ENCODE measurements at regions not wholly inside any gene's neighbourhood (a gene's known extent, or its start where the extent isn't known, plus 50 kb on each side); places are given as distances from the start of the nearest gene placed in this dataset.
"Not testable (repeated sequence)": the region's sequence is repeated elsewhere in the genome, so short reads cannot be mapped to it uniquely, and the experiment has no call there.

GRCh38 chr9:97248252-97248651 lies 59.2 kb upstream of the CCDC180 start:
- DNase-seq = not testable (repeated sequence)

GRCh38 chr9:97243606-97244005 lies 63.9 kb upstream of the CCDC180 start:
- no peak for DNase-seq

GRCh38 chr9:97241430-97241829 lies 66.0 kb upstream of the CCDC180 start:
- not testable (repeated sequence) for DNase-seq

- DNase-seq = peak; percentile 77
Measured at GRCh38 chr9:97237951-97238889, 69.2 kb upstream of the CCDC180 start.

GRCh38 chr9:97237311-97237786 lies 70.1 kb upstream of the CCDC180 start:
- DNase-seq = no peak

- DNase-seq = not testable (repeated sequence)
Measured at GRCh38 chr9:97233009-97233400, 74.5 kb upstream of the CCDC180 start.

- not testable (repeated sequence) for DNase-seq
Measured at GRCh38 chr9:97232060-97233008, 75.1 kb upstream of the CCDC180 start.

- DNase-seq = not testable (repeated sequence)
Measured at GRCh38 chr9:97222393-97222792, 85.1 kb upstream of the CCDC180 start.

- DNase-seq = peak; percentile 53
Measured at GRCh38 chr9:97221478-97222355, 85.7 kb upstream of the CCDC180 start.

GRCh38 chr9:97220894-97221477 lies 86.5 kb upstream of the CCDC180 start:
- DNase-seq = no peak

- not testable (repeated sequence) for DNase-seq
Measured at GRCh38 chr9:97220396-97220795, 87.1 kb upstream of the CCDC180 start.

- not testable (repeated sequence) for DNase-seq
Measured at GRCh38 chr9:97219443-97220140, 87.9 kb upstream of the CCDC180 start.

- not testable (repeated sequence) for DNase-seq
Measured at GRCh38 chr9:97215127-97215526, 92.3 kb upstream of the CCDC180 start.

- DNase-seq = not testable (repeated sequence)
Measured at GRCh38 chr9:97214556-97214955, 92.9 kb upstream of the CCDC180 start.

GRCh38 chr9:97199683-97200082 lies 107.8 kb upstream of the CCDC180 start:
- not testable (repeated sequence) for DNase-seq

GRCh38 chr9:97193767-97194166 lies 113.7 kb upstream of the CCDC180 start:
- DNase-seq = not testable (repeated sequence)

GRCh38 chr9:97188545-97188944 lies 118.9 kb upstream of the CCDC180 start:
- DNase-seq = no peak

- DNase-seq = not testable (repeated sequence)
Measured at GRCh38 chr9:97187706-97188105, 119.8 kb upstream of the CCDC180 start.

- DNase-seq = no peak
Measured at GRCh38 chr9:97186493-97186892, 121.0 kb upstream of the CCDC180 start.

- DNase-seq = not testable (repeated sequence)
Measured at GRCh38 chr9:97182532-97182931, 124.9 kb upstream of the CCDC180 start.

- no peak for DNase-seq
Measured at GRCh38 chr9:97179616-97180015, 127.8 kb upstream of the CCDC180 start.

Data from CD4-positive, alpha-beta T cell treated with Interleukin-21 for 1 hour (primary cell).